ENCODE measurements at regions not wholly inside any gene's neighbourhood (a gene's known extent, or its start where the extent isn't known, plus 50 kb on each side); places are given as distances from the start of the nearest gene placed in this dataset.

DNA sequence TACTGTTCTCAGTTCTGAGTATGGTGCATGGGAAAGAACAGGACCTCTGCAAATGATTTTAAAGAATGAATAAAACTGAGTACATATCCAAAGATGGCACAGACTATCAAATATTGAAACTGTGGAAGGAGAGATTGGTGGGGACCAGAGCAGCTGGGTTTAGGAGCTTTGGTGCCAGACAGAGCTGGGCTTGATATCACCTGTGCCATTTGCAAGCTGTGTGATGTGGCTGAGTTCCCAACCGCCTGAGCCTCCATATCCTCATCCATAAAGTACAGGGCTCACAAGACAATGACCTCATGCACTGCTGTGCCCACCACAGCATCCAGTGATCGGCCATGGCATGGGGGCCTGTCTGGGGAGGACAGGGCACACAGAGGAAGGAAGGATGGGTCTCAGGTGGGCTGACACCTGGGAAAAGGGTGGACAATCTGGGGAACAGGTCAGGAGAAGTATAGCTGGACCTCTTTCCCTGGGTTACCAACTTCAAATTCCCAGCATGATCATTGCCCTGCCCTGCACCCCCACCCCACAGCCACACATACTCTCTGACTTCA lies 83.9 kb upstream of the RAB6C start:
- no peaks in the 10 kb centered on the region for H3K4me1 ChIP-seq (ENCODE audit: insufficient read depth, low read length, poor library complexity, severe bottlenecking)
- DNase-seq (ENCODE audit: low spot score) = no peak
- TF ChIP-seq EZH2 (IDR thresholded peaks at IDR 0.05; ENCODE audit: borderline replicate concordance, low read depth, low read length, poor library complexity, severe bottlenecking) (no peak), CTCF (conservative IDR thresholded peaks at IDR 0.05; ENCODE audit: low read depth, low read length) (no peak)
- no TSS peak for BruUV-seq (replicated peaks)
- no peak overlapping the region for H3K4me3 ChIP-seq (ENCODE audit: low read depth, low read length, poor library complexity, severe bottlenecking)
- peaks cover 18% of the 10 kb centered on the region for H3K27me3 ChIP-seq (replicated peaks; ENCODE audit: insufficient read depth, low read depth, low read length, poor library complexity)
- intact Hi-C loops (cut with micrococcal nuclease; ENCODE audit: unreplicated experiment) = no loop called here
- H3K9me3 ChIP-seq (ENCODE audit: low read depth, low read length, poor library complexity, severe bottlenecking) = no peaks in the 10 kb centered on the region
- CTCF ChIA-PET = no interaction called here
- H3K36me3 ChIP-seq (ENCODE audit: insufficient read depth, low read length, poor library complexity, severe bottlenecking) = no peaks in the 10 kb centered on the region
- H3K27ac ChIP-seq (ENCODE audit: low read depth, low read length, poor library complexity, severe bottlenecking) = no peak overlapping the region
- POLR2A ChIA-PET (ENCODE audit: low non-redundant PET) = no interaction called here

- POLR2A ChIA-PET (ENCODE audit: low non-redundant PET) = no interaction called here
- no peak for TF ChIP-seq EZH2 (IDR thresholded peaks at IDR 0.05; ENCODE audit: borderline replicate concordance, low read depth, low read length, poor library complexity, severe bottlenecking)
- no peak for TF ChIP-seq CTCF (conservative IDR thresholded peaks at IDR 0.05; ENCODE audit: low read depth, low read length)
- Histone ChIP-seq H3K27me3 (replicated peaks; ENCODE audit: insufficient read depth, low read depth, low read length, poor library complexity) (peaks cover 18% of the 10 kb centered on the region), H3K4me3 (ENCODE audit: low read depth, low read length, poor library complexity, severe bottlenecking) (no peak overlapping the region), H3K4me1 (ENCODE audit: insufficient read depth, low read length, poor library complexity, severe bottlenecking) (no peaks in the 10 kb centered on the region), H3K9me3 (ENCODE audit: low read depth, low read length, poor library complexity, severe bottlenecking) (no peaks in the 10 kb centered on the region), H3K36me3 (ENCODE audit: insufficient read depth, low read length, poor library complexity, severe bottlenecking) (no peaks in the 10 kb centered on the region), H3K27ac (ENCODE audit: low read depth, low read length, poor library complexity, severe bottlenecking) (no peak overlapping the region)
- CTCF ChIA-PET = no interaction called here
- BruUV-seq (replicated peaks) = no TSS peak
- intact Hi-C loops (cut with micrococcal nuclease; ENCODE audit: unreplicated experiment) = no loop called here
- DNase-seq (ENCODE audit: low spot score) = no peak
Measured at GRCh38 chr2:129896226-129897100, 83.0 kb upstream of the RAB6C start.

DNA sequence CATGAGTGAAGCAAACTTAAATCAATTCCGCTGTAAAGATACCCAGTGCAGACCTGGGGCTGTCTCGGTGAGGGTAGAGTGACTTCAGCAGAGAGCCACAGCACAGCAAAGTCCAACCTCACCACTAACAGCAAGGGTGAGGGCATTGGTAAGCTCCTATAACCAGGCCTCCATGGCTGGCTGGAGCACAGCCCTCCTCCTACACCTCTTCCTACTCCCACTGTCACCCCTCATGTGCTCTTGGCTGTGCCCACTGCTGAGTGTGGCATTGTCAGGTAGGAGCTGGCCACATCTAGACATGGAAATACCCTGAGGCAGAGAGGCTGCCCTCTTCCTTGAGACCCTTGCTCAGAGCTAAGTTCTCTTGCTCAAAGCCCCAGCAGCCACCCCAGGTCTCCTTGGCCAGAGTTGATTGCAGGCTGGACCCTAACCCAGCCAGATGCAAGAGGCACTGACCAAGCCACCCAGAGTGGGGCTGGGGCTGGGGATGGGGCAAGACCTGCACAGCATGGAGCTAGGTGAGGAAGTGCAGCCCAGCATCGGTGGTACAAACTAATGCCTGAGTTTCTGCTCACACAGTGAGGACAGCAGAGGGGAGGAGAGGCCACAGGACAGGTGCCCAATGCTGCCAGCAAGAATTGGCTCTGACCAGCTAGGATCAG lies 77.6 kb upstream of the RAB6C start:
- no peak overlapping the region for H3K27ac ChIP-seq (ENCODE audit: low read depth, low read length, poor library complexity, severe bottlenecking)
- peaks cover 12% of the 10 kb centered on the region for H3K27me3 ChIP-seq (replicated peaks; ENCODE audit: insufficient read depth, low read depth, low read length, poor library complexity)
- ChIA-PET POLR2A (ENCODE audit: low non-redundant PET) (no interaction called here), CTCF (no interaction called here)
- H3K4me3 ChIP-seq (ENCODE audit: low read depth, low read length, poor library complexity, severe bottlenecking) = no peak overlapping the region
- TF ChIP-seq EZH2 (IDR thresholded peaks at IDR 0.05; ENCODE audit: borderline replicate concordance, low read depth, low read length, poor library complexity, severe bottlenecking) = no peak
- TF ChIP-seq CTCF (conservative IDR thresholded peaks at IDR 0.05; ENCODE audit: low read depth, low read length) = no peak
- no peaks in the 10 kb centered on the region for H3K4me1 ChIP-seq (ENCODE audit: insufficient read depth, low read length, poor library complexity, severe bottlenecking)
- no peaks in the 10 kb centered on the region for H3K9me3 ChIP-seq (ENCODE audit: low read depth, low read length, poor library complexity, severe bottlenecking)
- H3K36me3 ChIP-seq (ENCODE audit: insufficient read depth, low read length, poor library complexity, severe bottlenecking) = no peaks in the 10 kb centered on the region
- intact Hi-C loops (cut with micrococcal nuclease; ENCODE audit: unreplicated experiment) = no loop called here
- BruUV-seq (replicated peaks) = no TSS peak
- DNase-seq (ENCODE audit: low spot score) = no peak

Measured in A673 (cell line).